GM18502 (cell line): ENCODE measurements at regions not wholly inside any gene's neighbourhood (a gene's known extent, or its start where the extent isn't known, plus 50 kb on each side); places are given as distances from the start of the nearest gene placed in this dataset.

Experiments
- ATAC-seq: cut with Tn5 transposase; IDR thresholded peaks from one replicate; pipeline ENCODE4 v1.9.1; 2021; ENCODE audit warnings: mild to moderate bottlenecking; ENCODE audit not compliant: unreplicated experiment, poor library complexity

DNA sequence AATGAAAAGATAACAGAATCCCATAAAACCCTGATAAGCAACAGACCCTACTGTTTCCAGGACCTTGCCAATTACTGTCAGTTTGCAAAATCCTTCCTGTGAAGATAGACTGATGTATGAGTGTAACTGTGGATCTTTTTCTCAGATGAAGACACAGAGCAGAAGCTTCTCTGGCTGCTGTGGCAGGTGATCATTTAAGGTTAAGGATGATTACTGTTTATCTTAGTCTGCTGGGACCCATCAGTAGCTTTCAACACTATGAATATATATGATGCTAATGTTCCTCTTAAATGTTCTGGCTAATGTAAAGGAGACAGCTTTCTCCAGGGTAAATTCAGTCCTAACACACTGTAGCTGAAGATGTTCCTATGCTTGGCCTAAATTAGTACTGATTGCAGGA is 56.0 kb upstream of the CTTNBP2 start:
- no peak for ATAC-seq

DNA sequence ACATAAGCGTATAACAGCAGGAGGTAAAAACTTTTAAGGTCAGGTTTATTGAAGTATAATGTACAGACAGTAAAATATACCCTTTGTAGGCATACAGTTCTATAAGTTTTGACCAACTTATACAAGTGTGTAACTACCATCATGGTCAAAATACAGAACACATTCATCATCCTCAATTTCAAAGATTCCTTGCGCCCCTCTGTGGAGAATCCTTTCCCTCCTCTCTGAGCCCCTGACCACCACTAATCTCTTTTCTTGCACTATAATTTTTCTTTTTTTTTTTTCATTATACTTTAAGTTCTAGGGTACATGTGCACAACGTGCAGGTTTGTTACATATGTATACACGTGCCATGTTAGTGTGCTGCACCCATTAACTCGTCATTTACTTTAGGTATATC is 58.1 kb upstream of the CTTNBP2 start:
- ATAC-seq, result no peak

DNA sequence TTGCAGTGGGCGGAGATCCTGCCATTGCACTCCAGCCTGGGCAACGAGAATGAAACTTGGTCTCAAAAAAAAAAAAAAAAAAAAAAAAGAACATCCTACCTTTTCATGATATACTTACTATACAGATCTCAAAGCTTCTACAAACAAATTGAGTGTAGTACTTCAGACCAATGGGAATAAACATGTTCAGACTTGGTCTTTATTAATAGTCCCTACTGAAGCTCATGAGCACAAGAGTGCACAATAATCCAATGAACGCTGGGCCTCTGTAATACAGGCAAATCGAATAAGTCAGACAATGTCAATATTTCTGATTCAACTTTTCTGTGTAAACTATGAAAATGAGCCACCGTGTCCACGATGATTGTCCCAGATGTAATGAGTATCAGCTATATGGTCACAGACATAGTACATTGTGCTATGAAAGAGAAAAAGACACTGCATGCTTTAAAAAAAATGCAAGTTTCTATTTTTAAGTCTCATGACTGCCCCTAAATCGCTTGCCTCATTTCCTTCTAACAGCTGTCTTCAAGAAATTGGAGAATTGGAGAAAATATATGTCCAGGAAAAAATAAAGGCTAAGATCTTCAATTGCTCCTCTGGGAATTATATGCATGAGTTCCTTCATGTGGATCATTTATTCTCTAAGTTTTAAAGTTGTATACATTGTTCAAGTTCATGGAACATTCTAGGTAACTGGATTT is 64.0 kb upstream of the CTTNBP2 start:
- no peak for ATAC-seq

GRCh38 chr7:117937753-117938483 is 64.7 kb upstream of the CTTNBP2 start:
- no peak for ATAC-seq

GRCh38 chr7:117941138-117941810 is 68.0 kb upstream of the CTTNBP2 start:
- ATAC-seq, result no peak

DNA sequence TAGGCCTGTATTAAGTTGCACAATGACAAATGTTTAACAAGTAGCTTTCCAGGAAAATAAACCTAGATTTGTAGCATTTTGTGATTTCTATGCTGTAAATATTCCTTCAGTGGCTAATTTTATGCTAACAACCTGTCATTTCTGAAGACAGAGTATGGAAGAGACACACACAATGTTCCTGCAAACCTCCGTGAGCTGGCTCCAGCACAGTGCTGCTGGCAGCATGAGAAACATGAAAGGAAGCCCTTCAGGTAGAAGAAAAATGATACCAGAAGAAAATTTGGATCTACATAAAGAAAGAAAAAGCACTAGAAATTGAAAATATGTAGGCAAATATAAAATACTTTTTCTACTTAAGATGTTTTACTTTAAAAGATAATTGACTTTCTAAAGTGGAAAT is 69.5 kb upstream of the CTTNBP2 start:
- no peak for ATAC-seq

- ATAC-seq, result no peak
Measured at GRCh38 chr7:117944886-117945285, 71.6 kb upstream of the CTTNBP2 start.

DNA sequence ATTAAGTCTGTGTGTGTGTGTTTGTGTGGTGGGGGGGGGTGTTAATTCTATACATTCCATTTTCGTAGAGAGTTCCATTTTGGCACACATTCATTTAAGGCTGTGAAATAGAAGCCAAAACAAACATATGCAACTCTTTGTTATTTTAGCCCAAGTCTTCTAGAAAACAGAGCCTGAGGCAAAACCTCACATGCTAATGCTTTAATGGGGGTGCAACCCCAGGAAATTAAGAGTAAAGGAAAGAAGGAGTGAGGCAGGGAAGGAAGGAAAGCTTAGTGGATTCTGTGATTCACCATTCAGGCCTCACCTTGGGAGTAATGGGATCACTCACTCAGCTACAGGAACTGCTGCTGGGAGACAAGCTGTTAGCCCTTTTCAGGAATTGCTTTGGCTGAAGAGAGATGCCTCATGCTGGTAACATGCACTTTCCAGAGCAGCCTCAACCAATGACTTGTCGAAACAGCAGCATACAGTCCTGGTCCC is 73.0 kb upstream of the CTTNBP2 start:
- no peak for ATAC-seq

- peak; percentile 49 for ATAC-seq
Measured at GRCh38 chr7:117949232-117949631, 76.0 kb upstream of the CTTNBP2 start.

DNA sequence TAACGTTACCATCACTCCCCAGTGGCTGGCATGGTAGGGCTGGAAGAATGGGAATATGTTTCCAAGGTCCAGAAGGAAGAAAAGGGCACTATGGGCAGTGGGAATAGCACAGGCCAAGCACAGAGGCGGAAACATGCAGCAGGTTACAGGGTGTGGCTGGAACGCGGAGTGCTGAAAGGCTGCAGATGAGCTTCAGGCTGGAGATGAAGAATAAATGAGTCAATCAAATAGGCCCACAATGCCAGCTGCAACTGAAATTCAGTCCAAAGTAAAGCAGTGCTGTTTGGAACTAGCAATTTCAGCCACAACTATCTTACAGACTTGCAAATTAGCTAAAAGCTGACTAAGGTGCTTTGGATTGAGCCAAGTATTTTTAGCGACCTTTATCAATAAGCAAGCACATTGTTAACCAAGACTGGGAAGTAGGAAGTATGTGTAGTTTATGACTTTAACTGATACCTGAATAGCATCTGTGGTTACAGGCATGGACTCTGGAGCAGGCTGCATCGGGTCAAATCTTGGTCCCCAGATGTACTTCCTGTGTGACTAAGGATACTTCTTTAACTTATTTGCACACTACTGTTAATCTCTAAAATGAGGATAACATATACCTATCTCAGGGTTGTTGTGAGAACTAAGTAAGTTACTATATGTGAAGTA is 77.5 kb upstream of the CTTNBP2 start:
- no peak for ATAC-seq

DNA sequence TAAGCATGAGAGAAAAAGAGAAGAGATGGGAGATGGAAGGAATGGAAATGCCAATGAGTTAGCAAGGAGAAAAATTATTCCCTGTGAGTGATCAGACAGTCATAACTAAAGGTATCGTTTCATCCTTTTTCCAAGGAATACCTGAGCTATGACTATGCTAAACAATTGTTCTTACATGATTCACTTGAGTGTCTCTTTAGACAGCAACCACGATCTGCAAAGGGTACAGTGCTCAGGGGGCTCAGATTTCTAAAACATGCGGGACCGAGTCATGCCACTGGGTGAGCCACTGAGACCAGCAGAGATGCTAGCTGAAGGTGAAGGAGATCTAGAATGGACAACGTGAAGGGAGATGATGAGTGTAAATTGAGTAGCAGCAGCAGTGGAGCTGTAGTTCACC is 78.0 kb upstream of the CTTNBP2 start:
- no peak for ATAC-seq

DNA sequence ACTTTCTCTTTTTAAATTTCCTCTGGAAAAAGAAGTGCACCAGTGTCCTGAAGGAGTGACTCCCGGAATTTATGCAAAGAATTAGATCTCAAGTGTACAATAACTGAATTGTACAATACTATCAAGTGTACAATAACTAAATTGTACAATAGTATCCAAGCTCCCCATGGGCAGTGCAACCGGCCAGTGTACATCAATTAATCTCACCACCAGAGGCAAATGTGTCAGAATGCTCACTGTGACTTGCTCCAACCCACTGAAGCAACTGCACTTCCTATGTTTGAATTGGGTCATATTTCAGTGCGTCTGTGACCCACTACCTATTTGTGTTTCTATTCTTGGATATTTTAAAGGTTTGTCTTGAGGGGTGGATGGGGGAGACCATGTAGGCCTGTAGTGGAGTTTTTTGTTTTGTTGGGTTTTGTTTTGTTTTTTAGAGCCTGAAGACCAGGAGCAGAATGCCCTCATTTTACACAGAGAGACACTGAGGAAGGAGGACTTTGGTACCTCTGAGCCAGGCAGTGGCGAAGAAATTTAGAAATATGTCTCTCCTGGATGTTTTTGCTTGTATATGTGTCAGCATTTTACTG is 78.5 kb upstream of the CTTNBP2 start:
- ATAC-seq, result no peak

DNA sequence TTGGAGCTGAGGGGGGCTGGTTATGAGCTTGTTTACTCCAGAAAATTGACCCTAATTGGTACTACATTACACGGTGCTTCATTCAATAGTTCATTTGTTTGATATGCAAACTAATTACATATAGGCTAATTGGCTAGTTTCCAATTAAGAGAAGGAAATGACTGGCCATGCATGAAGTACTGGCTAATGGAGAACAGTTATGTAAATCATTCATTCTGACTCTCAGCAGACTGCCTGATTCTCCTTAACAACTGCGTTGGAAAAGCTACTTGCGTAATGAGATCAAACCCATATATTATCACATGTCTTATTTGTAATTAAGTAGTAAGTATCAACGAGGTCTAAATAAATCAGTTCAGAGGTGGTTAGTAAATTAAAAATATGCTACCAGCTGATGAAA is 81.8 kb upstream of the CTTNBP2 start:
- ATAC-seq, result no peak

- ATAC-seq, result no peak
Measured at GRCh38 chr7:117960351-117960750, 87.1 kb upstream of the CTTNBP2 start.

DNA sequence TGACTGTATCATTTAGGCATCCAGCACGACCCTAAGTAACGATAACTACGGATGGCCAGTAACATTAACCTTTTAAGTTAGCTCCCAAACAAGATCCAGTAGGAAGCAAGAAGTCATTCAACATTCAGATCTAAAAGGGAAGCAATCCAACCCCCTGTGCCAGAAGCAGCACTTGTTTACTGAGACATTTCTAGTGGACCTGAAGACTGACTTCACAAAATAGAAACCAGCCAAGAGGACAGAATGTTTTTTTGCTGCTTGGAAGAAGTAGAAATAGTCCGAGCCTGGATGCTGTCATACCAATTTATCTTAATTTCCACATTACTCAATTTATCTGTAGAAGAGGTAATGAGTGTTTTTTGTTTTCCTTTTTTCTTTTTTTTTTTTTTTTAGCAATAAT is 88.0 kb upstream of the CTTNBP2 start:
- ATAC-seq, result no peak

DNA sequence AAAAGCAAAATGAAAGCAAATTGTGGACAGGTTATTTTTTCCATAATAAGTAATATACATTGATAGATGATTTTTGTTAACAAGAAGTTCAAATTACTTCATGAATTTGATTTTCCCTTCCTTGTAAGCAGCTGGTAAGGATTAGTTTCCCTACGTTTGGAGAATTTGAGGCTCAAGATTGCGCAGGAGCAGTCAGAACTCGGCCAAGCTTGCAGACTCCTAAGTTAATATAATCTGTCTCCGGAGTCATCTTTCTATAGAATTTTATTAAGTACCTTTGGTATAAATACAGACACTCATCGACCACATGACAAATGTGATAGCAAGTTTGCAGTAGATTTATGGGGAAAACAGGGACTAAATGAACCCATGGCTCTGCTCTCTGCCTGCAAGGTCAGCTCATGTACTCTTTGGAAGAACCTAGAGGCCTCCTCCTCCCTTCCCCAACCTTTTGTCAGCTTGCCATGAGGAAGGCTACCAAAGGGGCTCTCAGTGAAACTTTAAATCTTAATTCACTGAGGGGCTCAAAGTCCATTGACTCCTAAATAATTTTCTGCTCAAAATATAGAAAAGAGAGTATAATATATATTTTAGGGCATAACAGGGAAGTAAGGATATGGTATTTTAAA is 89.2 kb upstream of the CTTNBP2 start:
- ATAC-seq, result no peak

GRCh38 chr7:117963264-117964197 is 90.3 kb upstream of the CTTNBP2 start:
- ATAC-seq, result no peak

DNA sequence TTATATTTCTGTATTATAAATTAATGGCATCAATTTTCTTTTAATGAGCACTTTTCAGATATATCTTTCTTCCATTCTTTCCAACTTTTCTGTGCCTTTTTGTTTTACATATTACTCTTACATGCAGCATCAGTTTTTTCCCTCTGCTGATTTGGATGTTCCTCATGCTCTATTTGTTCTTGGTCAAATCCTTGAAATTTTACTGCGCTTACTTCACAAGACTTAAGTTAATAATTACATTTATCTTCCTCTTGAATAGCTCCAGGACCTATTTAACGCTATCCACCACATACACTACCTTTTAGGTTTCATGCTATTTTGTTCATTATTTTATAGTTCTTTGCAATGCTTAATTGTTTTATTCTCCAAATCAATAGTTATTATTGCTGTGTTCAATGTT is 97.6 kb upstream of the CTTNBP2 start:
- no peak for ATAC-seq
